HUDEP-2 (cell line): ENCODE measurements at regions not wholly inside any gene's neighbourhood (a gene's known extent, or its start where the extent isn't known, plus 50 kb on each side); places are given as distances from the start of the nearest gene placed in this dataset.

Experiments used
- DNase-seq, 76 experiments: peaks; one replicate each; lab custom pipeline; 2025; ENCODE audit not compliant: unreplicated experiment in 76 of 76; lab: John Stamatoyannopoulos, UW

DNA sequence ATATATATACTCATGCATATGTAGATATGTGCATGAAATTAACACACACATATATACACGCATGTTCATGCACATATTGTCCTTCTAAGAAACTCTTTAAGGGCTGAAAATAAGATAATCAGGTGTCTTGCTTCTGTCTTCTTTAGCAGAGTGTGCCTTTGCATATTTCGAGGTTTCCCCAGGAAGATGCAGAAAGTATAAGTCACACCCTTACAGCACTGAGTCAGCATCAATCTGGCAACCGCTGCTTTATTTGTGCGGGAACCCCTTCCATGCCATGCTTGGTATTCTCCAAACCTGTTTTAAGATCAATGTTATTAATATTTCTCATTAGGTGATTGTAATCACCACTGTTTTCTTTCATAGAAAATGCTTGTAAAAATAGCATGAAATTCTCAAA is 557.9 kb downstream of the CAAP1 start:
- DNase-seq = no peak

DNA sequence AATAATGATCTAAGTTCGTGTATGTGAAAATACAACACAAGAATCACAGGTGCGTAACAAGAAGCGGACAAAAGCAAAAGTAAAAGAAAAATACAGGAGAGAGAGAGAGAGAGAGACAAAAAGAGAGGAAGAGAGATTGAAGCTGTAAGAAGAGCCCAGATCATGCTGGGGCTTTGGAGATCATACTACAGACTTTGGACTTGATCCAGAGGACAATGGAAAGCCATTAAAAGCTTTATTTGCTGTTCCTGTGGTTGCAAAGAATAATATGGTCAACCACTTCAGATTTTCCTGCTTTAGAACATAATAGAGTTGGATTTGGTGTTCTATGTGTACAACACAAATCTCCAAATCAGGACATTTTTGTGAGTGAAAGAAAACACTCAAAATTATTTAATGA is 561.4 kb downstream of the CAAP1 start:
- no peak for DNase-seq

DNA sequence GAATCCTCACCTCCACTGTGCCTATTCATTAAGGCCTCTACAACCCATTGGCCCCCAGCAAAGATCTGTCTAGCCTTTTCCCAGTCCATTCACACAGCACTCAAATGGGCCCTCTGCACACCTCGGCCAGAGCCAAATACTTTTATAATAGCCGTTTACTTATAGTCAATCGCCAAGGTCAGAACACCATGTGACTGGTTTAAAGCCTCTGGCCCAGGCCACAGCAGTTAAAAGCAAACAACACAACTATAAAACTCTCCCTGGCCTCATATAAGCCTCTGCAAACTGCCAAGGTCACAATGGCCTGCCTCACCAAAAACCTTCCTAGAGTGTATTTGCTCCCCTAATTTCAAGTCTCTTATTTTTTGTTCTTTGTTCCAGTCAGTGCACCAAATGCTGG is 562.6 kb downstream of the CAAP1 start:
- no peak for DNase-seq

DNA sequence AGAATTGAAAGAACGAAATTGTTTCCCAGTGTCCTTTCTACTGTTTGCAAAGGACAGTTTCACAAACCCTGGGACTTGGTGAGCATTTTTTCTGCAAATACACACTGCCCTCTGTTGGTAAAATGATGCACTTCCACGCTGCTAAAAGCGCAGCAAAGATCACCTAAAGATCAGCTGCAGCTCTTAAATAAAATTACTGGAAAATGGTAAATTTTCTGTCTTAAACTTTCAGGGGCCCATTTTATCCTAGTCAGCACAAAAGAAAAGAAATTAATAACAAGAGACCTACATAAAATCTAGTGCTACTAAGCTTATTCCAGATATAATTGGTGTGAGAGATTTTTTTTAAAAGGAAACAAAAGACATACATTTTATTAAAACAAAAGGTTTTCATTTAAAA is 566.0 kb downstream of the CAAP1 start:
- DNase-seq = peak in 33 of 76 experiments; percentile 0 to 61 (median 10)

DNA sequence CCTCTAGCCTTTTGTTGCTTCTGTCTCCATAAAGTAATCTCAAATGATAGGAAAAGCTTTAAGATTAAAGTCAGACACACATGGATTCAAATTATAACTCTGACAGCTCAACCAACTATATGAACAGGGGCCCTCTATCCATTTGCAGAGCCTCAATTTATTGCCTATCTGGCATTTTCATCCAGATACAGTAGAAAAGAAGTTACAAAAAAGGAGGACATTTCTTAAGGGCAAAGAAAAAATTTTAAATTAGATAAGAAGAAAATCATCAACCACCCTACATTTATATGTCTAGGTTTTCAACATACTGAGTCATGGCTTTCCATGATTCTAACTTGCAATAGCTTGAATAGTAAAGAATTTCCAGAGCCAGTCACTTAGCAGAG is 567.2 kb downstream of the CAAP1 start:
- no peak for DNase-seq

DNA sequence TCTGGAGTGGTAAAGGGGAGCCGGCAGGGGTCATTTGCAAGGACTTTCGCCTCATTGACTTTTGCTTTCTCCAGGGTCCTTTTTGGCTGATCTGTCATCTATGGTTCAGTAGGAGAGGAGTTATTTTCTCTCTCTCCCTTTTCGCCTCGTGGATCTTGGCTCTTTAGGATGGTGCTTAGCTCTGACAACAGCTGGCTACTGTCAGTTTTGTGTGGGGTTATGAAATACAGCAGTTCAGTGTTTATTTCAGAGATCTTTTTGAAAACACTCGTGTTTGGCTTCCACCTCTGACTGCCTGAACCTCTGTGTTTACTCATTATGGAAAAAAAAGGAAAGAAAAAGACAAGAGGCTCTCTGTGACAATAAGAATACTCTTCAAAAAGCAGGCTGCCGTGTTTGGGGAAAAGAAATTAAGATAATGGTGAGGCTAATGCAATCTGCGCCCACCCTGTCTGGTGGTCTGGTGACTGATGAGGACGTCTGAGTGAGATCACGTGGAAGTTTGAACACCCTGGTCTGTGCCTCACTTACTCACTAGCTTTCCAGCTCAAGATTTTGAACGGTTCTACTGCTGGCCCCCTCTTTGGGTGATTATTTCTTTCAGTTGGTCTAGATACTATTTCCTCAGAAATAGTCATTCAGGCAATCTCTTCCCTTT is 567.7 kb downstream of the CAAP1 start:
- DNase-seq = no peak

DNA sequence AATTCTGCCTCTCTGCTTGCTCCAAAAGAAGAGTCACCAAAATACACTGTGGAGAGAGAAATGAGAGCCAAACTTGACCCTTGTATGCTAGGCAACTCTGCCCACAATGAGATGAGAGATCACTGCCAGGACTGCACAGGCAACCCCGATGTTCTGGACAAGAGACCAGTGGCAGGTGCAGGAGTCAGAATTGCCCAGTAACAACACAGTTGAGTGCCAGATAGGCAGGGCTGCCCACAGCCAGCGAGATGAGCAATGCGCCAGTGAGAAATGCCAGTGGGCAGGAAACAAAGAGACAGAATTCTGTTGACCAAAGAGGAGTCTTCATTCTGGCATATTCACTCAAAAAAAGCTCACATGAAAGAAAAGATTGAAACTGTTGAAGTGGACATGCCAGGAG is 570.7 kb downstream of the CAAP1 start:
- DNase-seq = no peak

DNA sequence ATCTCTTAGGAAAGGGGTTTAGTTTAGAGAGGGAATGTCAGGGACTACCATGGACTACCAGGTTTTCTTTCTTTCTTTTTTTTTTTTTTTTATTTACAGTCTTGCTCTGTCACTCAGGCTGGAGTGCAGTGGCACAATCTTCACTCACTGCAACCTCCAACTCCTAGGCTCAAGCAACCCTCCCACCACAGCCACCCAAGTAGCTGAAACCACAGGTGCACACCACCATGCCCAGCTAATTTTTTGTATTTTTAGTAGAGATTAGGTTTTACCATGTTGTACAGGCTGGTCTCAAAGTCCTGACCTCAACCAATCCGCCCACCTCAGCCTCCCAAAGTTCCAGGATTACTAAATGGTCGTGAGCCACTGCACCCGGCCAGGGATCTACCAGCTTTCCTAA is 572.7 kb downstream of the CAAP1 start:
- DNase-seq = no peak

DNA sequence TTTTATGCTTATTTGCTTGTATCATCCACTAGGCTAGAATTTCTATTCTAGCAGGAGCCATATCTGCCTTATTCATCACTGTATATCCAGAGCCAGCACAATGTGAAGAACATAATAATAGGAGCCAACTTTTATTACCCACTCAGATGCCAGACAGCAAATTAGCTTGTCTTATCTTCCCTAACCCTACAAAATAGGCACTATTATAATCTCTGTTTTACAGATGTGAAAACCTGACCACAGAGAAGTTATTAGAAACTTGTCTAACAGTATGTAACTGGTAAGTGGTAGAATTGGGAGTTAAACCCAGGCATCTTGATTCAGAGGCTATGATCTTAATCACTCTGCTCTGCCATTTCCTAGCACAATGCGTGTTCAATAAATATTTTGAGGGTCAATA is 579.5 kb downstream of the CAAP1 start:
- DNase-seq = peak in 2 of 76 experiments; percentile 1 to 8

DNA sequence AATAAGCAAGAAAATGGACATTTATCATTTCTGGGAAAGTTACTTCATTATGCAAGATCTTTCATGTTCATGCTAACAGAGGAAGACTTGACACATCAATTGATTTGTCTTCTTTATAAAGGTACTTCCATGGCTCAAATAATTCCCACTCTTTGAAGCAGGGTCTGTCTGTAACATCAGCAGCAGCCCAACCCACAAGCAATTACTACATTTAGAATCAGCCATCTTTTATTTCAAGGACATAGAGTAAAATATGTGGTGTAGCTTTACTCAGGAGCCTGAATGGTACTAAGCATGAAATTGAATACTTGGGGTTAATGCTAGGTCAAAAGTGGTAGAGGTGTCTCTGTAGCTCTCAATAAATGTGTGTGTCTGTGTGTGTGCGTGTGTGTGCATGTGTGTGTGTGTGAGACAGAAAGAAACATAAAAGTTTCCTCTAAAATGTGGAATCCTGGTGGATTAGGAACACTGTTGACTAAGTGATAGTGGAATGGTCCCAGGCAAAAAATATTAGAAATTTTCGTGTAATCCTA is 581.1 kb downstream of the CAAP1 start:
- no peak for DNase-seq

DNA sequence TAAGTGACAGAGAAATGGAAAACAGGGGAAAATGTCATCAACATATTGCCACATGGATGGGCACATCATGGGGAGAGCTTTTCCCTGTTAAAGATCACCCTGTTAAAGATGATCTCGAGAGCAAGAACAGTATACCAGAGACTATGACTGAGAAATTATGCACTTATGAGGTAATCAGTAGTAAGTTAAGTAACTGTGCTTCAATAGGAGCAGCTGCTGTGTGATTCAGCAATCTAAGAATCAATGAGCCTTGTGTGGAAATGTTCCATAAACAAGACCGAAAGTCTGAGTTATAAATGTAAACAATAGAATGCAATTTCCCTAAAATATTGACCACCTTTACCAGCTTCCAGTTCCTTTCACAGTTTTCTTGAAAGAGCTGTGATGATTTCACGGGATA is 582.3 kb downstream of the CAAP1 start:
- DNase-seq = no peak

DNA sequence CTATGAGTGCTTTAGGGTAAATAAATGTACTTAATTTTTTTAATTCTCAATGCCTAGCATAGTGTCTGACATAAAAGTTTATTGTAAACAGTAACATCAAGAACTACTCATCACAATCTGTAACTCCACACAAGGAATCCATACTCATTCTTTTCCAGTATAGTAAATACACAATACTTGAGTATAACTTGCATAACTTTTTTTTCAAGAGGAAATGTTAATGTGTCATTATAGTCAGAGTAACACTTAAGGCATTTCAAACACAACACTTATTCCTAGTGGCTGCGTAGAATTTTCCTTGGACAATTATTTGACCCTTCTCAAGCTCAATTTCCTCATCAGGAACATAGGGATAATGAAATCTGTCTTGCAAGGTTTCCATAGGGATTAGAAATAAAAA is 584.3 kb downstream of the CAAP1 start:
- no peak for DNase-seq

DNA sequence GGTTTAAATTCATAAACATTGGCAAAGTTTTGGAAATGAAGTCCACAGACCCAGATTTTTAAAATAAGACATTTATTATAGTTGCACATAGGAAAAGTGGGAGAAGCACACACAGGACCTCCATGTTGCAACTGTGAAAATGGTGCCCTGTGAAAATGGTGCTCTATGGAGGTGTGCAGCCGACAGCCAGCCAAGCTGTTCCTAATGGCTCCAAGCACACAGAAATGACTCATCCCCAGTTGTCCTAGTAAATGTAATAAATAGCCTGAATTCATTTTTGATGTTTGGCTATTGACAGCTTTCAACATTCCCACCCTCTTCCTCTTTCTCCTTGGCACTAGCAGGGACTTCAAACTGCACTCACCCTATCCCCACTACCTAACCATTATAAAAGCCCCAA is 590.9 kb downstream of the CAAP1 start:
- DNase-seq = no peak

DNA sequence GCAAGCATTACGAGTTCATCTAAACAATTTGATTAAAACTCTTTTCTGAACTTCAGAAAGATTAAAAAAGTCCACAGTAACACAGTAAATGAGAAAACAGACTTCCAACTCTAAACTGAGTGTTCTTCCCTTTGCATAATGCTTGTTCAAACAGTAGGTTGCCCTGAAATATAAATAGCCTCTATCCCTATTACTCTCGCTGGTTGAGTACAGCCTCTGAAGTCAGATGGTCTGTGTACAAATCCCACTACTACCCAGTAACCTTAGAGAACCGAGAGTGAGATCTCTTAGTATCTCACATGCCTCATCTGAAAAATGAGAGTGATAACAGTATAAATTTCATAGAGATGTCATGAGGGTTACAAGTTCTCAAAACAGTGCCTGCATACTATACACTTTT is 591.6 kb downstream of the CAAP1 start:
- DNase-seq = no peak

DNA sequence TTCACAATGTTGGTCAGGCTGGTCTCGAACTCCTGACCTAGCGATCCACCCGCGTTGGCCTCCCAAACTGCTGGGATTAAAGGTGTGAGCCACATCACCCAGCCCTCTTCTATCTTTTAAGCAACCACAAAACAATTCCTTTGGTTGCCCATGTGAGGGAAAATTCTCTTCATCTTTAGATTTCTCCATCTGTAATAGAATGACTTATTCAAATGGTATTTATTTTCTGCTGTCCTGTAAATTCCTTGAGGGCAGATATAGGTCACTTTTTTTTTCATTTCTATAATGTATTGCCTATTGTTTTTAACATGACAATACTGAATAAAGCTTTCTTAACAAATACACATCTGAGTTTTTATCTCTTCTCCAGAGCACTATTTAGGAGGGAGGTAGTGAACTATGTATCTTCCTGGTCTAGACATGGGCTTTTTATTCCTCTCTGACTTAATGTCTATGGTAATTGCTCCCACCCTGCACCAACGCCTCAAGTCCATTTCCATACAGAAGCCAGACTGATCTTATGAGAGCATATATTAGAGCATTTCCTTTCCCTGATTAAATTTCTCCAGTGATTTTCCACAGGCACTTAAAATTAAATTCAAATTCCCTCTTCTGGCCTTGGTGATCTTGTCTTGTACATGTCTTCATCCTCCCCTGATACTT is 595.6 kb downstream of the CAAP1 start:
- DNase-seq = no peak

DNA sequence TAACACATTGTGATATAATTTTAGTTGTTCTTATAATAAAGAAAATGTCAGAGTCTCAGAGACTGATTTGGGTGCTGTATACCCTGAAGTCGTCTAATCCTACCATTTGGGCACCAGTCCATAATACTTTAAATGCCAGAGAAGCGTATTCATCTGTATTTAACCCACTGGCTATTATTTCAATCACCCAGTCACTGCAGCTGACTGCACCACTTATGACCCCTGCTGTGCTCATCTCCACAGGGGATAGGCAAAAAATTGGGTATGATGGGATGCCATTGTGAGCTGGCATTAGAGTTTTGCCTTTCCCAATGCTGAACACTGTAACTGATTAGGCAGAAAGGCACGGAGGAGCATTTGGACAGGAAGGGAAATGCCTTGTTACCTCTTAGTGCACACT is 599.7 kb downstream of the CAAP1 start:
- DNase-seq = no peak

DNA sequence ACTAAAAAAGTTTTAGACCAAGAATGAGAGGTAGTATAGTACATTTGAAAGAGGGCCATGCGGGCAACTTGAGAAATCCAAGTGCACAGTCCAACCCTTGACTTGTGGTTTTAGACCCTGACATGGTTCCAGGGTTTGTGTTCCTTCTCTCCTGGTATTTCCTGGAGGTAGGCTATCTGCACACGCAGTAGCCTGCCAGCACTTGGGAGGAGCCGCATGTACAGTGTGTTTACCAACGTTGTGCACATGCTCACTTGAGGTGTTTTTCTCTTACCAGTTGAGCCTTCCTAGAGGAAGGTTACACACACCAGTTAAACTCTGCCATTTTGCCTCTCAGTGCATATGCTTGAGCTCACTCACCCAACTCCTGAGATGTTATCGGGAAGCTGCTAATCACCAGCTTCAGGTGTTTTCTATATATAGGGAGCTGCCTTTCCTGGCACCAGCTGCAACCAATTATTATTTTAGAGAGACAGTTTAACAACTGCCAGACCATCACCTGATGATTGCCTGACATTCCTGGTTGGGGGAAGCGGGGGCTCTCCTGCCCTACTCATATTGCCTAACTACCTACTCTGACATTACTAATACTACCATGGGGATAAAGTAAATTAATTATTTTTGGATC is 593.4 kb upstream of the TUSC1 start:
- DNase-seq = no peak

DNA sequence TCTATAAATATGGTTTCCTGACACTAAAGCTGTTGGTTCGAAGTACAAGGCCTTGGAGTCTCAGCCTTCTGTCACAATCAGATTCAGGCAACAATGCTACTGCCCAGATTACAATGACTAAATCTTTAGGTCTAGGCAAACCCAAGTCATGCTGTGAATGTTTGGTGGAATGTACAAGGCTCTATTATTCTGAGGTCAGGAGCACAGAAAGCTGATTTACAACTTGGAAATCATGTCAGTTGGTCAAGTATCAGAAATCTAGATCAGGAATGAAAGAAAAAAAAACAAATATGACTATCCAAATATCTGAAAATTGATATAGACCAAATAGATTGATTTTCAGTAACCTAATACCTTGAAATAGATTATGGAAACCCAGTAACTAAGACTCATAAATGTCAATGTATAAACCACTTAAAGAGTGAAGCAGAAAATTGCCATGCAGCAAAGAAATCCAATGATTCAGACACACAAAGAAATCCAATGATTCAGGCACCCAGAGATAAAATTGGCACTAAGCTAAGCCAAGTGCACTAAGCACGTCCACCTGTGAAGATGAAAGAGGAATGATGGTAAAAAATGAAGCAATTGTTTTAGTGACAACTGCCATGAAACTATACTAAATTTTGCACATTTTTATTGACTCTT is 588.0 kb upstream of the TUSC1 start:
- DNase-seq = no peak

DNA sequence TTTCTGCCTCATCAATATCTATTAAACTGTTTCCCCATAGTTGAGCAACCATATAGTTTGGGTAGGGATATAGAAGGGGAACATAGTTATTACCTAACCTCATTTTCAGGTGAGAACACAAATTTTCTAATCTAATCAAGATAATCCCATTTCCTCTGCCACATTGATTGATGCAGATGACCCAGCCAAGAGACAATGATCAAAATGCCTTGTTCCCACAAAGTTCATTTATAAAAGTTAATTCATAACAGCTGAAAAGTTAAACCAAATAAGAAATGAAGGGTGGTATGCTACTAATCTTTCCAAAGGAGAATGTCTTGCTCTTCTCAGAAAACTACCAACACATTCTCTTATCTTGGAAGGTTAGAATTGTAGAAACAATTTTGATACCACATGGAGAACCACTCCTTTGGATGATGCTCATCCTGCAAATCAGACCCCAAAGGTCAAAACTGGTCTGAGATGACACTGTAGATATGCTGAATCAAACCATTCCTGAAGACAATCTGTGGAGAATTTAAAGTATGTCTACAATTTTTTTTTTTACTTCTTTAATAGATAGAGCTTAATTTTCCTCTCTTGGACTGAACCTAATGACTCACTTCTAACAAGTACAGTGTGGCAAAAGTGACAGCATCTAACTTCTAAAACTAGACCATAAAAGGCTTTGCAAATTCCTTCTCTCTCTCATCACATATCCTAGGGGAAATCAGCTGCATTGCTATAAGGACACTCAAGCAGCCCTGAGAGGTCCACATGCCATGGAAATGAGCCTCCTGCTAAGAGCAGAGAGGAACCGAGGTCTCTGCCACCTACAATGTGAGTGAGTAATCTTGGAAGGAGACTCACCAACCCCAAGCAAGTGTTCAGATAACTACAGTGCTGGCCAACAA is 586.7 kb upstream of the TUSC1 start:
- DNase-seq = no peak

DNA sequence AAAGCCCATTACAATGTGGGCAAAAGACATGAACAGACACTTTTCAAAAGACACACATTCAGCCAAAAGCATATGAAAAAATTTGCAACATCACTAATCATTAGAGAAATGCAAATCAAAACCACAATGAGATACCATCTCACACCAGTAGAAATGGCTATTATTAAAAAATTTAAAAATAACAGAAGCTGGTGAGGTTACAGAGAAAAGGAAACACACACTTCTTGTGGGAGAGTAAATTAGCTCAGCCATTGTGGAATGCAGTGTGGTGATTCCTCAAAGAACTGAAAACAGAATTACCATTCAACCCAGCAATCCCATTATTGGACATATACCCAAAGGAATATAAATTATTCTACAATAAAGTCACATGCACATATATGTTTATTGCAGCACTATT is 585.2 kb upstream of the TUSC1 start:
- DNase-seq = no peak
